IMR-90 (cell line): ENCODE measurements at regions not wholly inside any gene's neighbourhood (a gene's known extent, or its start where the extent isn't known, plus 50 kb on each side); places are given as distances from the start of the nearest gene placed in this dataset.

Source experiments
- ATAC-seq: fragments of 200-7000 bp; cut with Tn5 transposase; 2 replicates; pipeline ENCODE4 v1.9.1; 2020; ENCODE audit warnings: low read depth, mild to moderate bottlenecking, moderate library complexity
- BruUV-seq: library from RNA; stranded (reverse); fragments of 400-500 nt; replicated peaks from 2 replicates; lab custom pipeline; 2021; lab: Mats Ljungman, UMichigan
- CTCF ChIA-PET: fragments of 300-600 bp; formaldehyde crosslinking; extraction: SDS; loops from one replicate; lab custom pipeline; 2021; ENCODE audit warnings: antibody characterized with exemption; lab: Yijun Ruan, JAX
- POLR2A ChIA-PET: fragments of 300-600 bp; sonication (Branson Sonifier 250); formaldehyde crosslinking; loops from one replicate; lab custom pipeline; 2022; ENCODE audit warnings: antibody characterized with exemption; ENCODE audit not compliant: unreplicated experiment; lab: Charles Lee
- DNase-seq: peaks from one replicate; pipeline ENCODE4 v3.0.0; 2013
- H2AFZ ChIP-seq: replicated peaks from 2 replicates; pipeline ENCODE3; 2013; ENCODE audit warnings: low read length, mild to moderate bottlenecking; ENCODE audit not compliant: poor library complexity
- H2AK5ac ChIP-seq: 2 replicates; pipeline ENCODE4 v1.6.1; 2013; ENCODE audit warnings: low read depth, low read length, inconsistent platforms
- H2AK9ac ChIP-seq: replicated peaks from 2 replicates; pipeline ENCODE3; 2013; ENCODE audit warnings: mild to moderate bottlenecking, low read depth, low read length, moderate library complexity; ENCODE audit not compliant: poor library complexity
- H2BK120ac ChIP-seq: 2 replicates; pipeline ENCODE4 v1.6.1; 2013; ENCODE audit warnings: low read depth, low read length, inconsistent platforms
- H2BK15ac ChIP-seq: 3 replicates; pipeline ENCODE4 v1.6.1; 2013; ENCODE audit warnings: low read depth, low read length, inconsistent platforms
- H2BK20ac ChIP-seq: 2 replicates; pipeline ENCODE4 v1.6.1; 2013; ENCODE audit warnings: low read depth, mild to moderate bottlenecking, inconsistent platforms, low read length, moderate library complexity
- H2BK5ac ChIP-seq: 2 replicates; pipeline ENCODE4 v1.6.1; 2013; ENCODE audit warnings: mild to moderate bottlenecking, low read depth, low read length, inconsistent platforms; ENCODE audit not compliant: poor library complexity, severe bottlenecking
- H3K14ac ChIP-seq: replicated peaks from 2 replicates; pipeline ENCODE4 v1.6.1; 2013; ENCODE audit warnings: low read depth, low read length, inconsistent platforms
- H3K18ac ChIP-seq: 2 replicates; pipeline ENCODE4 v1.6.1; 2013; ENCODE audit warnings: low read depth, low read length, control low read depth
- H3K23ac ChIP-seq: 2 replicates; pipeline ENCODE4 v1.6.1; 2013; ENCODE audit warnings: low read depth, low read length, inconsistent platforms
- H3K27ac ChIP-seq: 2 replicates; pipeline ENCODE4 v1.5.1; 2013; ENCODE audit warnings: mild to moderate bottlenecking, control low read depth, low read length; ENCODE audit not compliant: insufficient read depth
- H3K27me3 ChIP-seq: 2 replicates; pipeline ENCODE4 v1.6.1; 2013; ENCODE audit warnings: low read length; ENCODE audit not compliant: control insufficient read depth, insufficient read depth
- H3K36me3 ChIP-seq: 2 replicates; pipeline ENCODE4 v1.6.1; 2013; ENCODE audit warnings: low read length, mixed read lengths; ENCODE audit not compliant: control insufficient read depth, insufficient read depth
- H3K4ac ChIP-seq: 2 replicates; pipeline ENCODE4 v1.6.1; 2013; ENCODE audit warnings: low read depth, low read length, inconsistent platforms
- H3K4me1 ChIP-seq: 2 replicates; pipeline ENCODE4 v1.6.1; 2013; ENCODE audit warnings: low read length, mixed read lengths; ENCODE audit not compliant: control insufficient read depth, insufficient read depth
- H3K4me2 ChIP-seq: 2 replicates; pipeline ENCODE4 v1.6.1; 2013; ENCODE audit warnings: low read depth, mild to moderate bottlenecking, control low read depth, low read length, moderate library complexity
- H3K4me3 ChIP-seq: 2 replicates; pipeline ENCODE4 v1.5.1; 2013; ENCODE audit warnings: low read depth, mild to moderate bottlenecking, control low read depth, low read length, moderate library complexity; ENCODE audit not compliant: insufficient read depth
- H3K56ac ChIP-seq: 2 replicates; pipeline ENCODE4 v1.6.1; 2013; ENCODE audit warnings: low read length, inconsistent platforms; ENCODE audit not compliant: insufficient read depth; ENCODE audit errors: extremely low read depth
- H3K79me1 ChIP-seq, 2 experiments: 2 replicates each; pipeline ENCODE4 v1.6.1; 2013; ENCODE audit warnings: low read length in 2 of 2, inconsistent platforms in 1 of 2, low read depth in 1 of 2
- H3K9ac ChIP-seq: 2 replicates; pipeline ENCODE4 v1.6.1; 2013; ENCODE audit warnings: low read depth, low read length, control low read depth
- H3K9me1 ChIP-seq: 2 replicates; pipeline ENCODE4 v1.6.1; 2013; ENCODE audit warnings: low read length, inconsistent platforms; ENCODE audit not compliant: insufficient read depth
- H3K9me3 ChIP-seq: 2 replicates; pipeline ENCODE4 v1.6.1; 2013; ENCODE audit warnings: low read length; ENCODE audit not compliant: control insufficient read depth, insufficient read depth
- H4K20me1 ChIP-seq: 2 replicates; pipeline ENCODE4 v1.6.1; 2013; ENCODE audit warnings: low read length, inconsistent platforms; ENCODE audit not compliant: insufficient read depth
- H4K5ac ChIP-seq: 2 replicates; pipeline ENCODE4 v1.6.1; 2013; ENCODE audit warnings: mild to moderate bottlenecking, low read depth, low read length, control low read depth
- H4K8ac ChIP-seq, 2 experiments: 2 replicates each; pipeline ENCODE4 v1.6.1; 2013; ENCODE audit warnings: low read depth in 2 of 2, low read length in 2 of 2, control low read depth in 1 of 2, inconsistent platforms in 1 of 2
- H4K91ac ChIP-seq: 2 replicates; pipeline ENCODE4 v1.6.1; 2013; ENCODE audit warnings: low read depth, low read length, inconsistent platforms; ENCODE audit not compliant: insufficient read depth
- MXI1 ChIP-seq: IDR thresholded peaks from 2 replicates; pipeline ENCODE4 v1.6.1; 2012; ENCODE audit warnings: low read depth, mild to moderate bottlenecking, low read length, moderate library complexity, borderline replicate concordance
- RAD21 ChIP-seq: IDR thresholded peaks from 2 replicates; pipeline ENCODE4 v1.6.1; 2012; ENCODE audit warnings: low read length, improper control_type of control experiment
- USF2 ChIP-seq: fragments of 150-350 bp; IDR thresholded peaks from 2 replicates; pipeline ENCODE4 v1.6.1; 2017; ENCODE audit warnings: mild to moderate bottlenecking, antibody characterized with exemption, low read length, low read depth
- WGBS, 2 experiments: methylation state at CpG; one replicate each; pipeline versions ENCODE4 v1.1.5 to v1.1.7; 2013; ENCODE audit warnings: missing lambda C conversion rate in 2 of 2; ENCODE audit not compliant: insufficient read length in 1 of 2; ENCODE audit errors: extremely low coverage in 2 of 2; 5-methylcytosine and 5-hydroxymethylcytosine counted together
- dilution Hi-C: fragments of 300-500 bp; cut with HindIII; formaldehyde crosslinking; loops from one replicate; pipeline ENCODE4 v1.14.3; 2018; ENCODE audit warnings: low sequenced_read_pairs; ENCODE audit not compliant: unreplicated experiment
- in situ Hi-C: fragments of 300-500 bp; cut with MboI; formaldehyde crosslinking; loops from 3 replicates; pipeline ENCODE4 v1.14.3; 2019; ENCODE audit warnings: low sequenced_read_pairs, inconsistent platforms, mixed read lengths
- intact Hi-C: fragments of 100-400 bp; cut with micrococcal nuclease; formaldehyde crosslinking; loops from 2 replicates; pipeline ENCODE4 v1.10.0; 2022

GRCh38 chr7:53418834-53419482 is 383.5 kb downstream of the POM121L12 start:
- POLR2A ChIA-PET: no interaction called here
- Histone ChIP-seq H3K23ac (no peak overlapping the region), H3K9me3 (peaks cover 10% of the 10 kb centered on the region; the same call in 1 of the 2 replicates), H3K14ac (no peak overlapping the region), H2AK9ac (no peak overlapping the region), H3K9ac (no peak overlapping the region), H3K18ac (no peak overlapping the region), H3K4me1 (no peaks in the 10 kb centered on the region), H2AK5ac (no peak overlapping the region), H3K9me1 (no peaks in the 10 kb centered on the region), H2BK20ac (no peak overlapping the region), H3K79me1 (no peaks in the 10 kb centered on the region), H2BK5ac (no peak overlapping the region), H3K27ac (no peak overlapping the region), H3K27me3 (no peaks in the 10 kb centered on the region), H2BK15ac (no peak overlapping the region), H3K4ac (no peak overlapping the region), H4K8ac (no peak overlapping the region), H3K36me3 (no peaks in the 10 kb centered on the region), H2BK120ac (no peak overlapping the region), H3K4me3 (no peak overlapping the region), H4K91ac (no peak overlapping the region), H4K20me1 (no peaks in the 10 kb centered on the region), H3K4me2 (no peak overlapping the region), H2AFZ (no peak overlapping the region), H3K56ac (no peak overlapping the region), H4K5ac (no peak overlapping the region)
- intact Hi-C loops (no loop called here), dilution Hi-C loops (no loop called here), in situ Hi-C loops (no loop called here)
- CTCF ChIA-PET: no interaction called here
- DNase-seq: no peak
- TF ChIP-seq RAD21 (no peak), USF2 (no peak), MXI1 (no peak)
- WGBS, 2 experiments: no CpG with 5 or more reads among the region's 1 CpG
- no TSS peak for BruUV-seq
- no peak for ATAC-seq
